IPS-NIHi7 (cell line): ENCODE measurements at regions not wholly inside any gene's neighbourhood (a gene's known extent, or its start where the extent isn't known, plus 50 kb on each side); places are given as distances from the start of the nearest gene placed in this dataset.

Experiments used
- DNase-seq: peaks from one replicate; pipeline ENCODE4 v3.0.0; 2012; ENCODE audit warnings: mixed read lengths; ENCODE audit errors: extremely low spot score

- peak; percentile 14 for DNase-seq
Observed at GRCh38 chr12:92363295-92364146, 217.9 kb upstream of the BTG1 start.

GRCh38 chr12:92362785-92363184, 217.1 kb upstream of the BTG1 start:
- no peak for DNase-seq

- DNase-seq: no peak
Observed at GRCh38 chr12:92362126-92362525, 216.5 kb upstream of the BTG1 start.

DNA sequence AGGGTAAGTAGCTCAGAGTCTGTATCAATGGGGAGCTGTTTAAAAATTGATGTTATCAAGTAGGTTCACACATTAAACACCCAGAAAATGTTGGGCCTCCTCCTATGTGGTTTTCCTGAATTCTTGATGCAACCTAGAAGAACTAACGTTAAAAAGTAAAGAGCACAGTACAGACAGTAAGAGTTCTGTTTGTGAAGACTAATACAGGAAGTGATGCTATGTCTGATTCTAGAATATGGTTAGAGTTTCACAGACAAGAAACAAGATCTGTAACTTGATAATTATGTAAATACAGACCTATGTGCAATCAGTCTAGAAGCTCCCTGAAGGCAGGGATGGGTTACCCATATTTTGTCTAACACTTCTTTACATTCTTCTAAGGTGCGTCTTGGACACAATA, 214.9 kb upstream of the BTG1 start:
- DNase-seq: no peak

- DNase-seq: no peak
Observed at GRCh38 chr12:92359581-92360209, 214.0 kb upstream of the BTG1 start.

DNA sequence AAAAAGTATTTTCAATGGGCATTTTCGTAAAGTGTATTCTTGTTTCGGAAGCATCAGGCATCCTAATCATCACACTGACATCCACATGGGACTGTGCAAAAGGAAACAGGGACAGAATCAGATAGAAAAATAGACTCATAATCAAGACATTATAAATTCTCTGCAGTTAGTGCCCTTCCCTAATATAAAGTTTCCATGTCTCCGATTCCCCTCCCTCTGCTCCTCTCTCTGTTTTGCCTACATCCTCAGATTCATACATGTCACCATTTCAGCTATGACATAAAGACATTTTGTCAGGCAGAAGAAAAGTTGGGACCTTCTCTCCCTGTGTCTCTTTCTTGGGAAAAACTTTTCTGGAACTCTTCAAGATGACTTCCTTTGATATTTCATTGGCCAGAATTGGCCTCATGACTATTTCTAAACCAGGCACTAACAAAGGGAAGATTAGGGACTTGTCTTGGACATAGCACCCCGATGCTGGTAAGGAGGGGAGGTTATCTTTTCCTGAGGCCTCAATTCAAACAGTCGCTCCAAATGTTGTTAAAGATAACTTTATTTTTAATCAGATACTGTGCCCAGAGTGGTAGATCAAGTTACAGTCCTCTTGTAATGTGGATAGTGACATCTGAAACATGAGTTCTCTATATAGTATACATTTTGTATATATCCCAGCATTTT, 212.1 kb upstream of the BTG1 start:
- DNase-seq: no peak

DNA sequence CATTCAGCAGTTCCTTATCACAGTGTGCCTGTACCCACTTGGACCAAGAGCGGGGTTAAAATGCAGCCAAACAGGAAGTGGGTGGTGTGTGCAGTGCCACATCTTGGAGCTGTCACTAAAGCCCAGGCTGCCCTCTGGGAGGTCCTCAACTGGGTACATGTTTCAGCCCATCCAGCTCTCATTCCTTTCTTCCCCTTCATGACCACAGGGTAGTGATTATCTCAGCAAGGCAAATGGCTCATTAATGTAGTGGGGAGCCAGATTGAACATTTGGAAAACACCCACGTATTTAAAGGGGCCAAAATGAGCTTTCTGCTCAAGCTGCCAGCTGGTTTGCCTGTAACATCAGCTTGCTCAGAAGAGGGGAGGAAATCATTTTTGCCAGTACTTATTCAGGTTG, 210.8 kb upstream of the BTG1 start:
- DNase-seq: no peak

- no peak for DNase-seq
Observed at GRCh38 chr12:92349635-92350034, 204.0 kb upstream of the BTG1 start.

DNA sequence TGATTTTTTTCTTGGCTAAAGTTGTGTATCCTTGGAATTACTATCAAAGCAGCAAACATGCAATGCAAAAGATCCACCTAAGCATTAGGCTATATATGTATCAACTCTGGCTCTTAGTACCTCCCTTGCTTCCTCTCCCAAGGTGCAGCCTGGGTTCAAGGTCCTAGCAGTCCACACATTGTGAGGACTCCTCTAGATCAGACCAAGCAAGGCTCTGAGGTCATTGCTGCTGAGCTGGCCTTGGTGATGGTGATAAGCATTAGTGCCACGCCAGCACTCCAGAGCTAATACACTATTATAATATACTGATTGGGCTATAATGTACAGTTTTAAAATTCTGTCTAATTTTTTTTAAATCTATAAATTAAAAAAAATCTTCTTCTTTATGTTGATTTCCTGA, 196.9 kb upstream of the BTG1 start:
- DNase-seq: no peak

GRCh38 chr12:92341065-92341668, 195.5 kb upstream of the BTG1 start:
- DNase-seq: no peak

DNA sequence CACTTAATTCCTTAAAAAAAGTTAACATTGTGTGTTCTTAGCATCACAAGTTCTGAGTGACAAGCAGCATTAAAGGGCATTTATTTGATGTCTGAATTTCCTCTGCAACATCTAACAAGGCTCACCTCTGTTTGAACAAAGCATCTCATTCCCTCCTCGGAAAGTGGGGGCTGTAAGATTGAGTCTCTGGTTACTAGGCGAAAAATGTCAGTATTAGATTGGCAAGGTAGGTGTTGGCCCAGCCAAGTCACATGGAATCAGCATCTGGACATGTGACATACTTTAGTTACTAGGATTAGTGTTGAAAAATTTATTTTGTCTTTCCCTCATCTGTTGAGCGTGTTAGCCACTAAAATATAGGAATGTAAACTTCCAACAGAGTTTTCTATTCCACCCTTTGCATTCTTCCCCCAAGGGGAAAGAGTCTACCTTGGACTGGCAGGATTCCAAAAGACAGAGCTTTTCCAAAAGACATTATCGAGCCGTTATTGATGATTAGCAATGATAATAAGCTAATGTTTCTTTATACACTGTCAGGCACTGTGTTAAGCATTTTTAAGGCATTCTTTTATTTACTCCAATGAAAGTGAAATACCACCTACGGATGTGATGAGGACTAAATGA, 194.9 kb upstream of the BTG1 start:
- DNase-seq: no peak

DNA sequence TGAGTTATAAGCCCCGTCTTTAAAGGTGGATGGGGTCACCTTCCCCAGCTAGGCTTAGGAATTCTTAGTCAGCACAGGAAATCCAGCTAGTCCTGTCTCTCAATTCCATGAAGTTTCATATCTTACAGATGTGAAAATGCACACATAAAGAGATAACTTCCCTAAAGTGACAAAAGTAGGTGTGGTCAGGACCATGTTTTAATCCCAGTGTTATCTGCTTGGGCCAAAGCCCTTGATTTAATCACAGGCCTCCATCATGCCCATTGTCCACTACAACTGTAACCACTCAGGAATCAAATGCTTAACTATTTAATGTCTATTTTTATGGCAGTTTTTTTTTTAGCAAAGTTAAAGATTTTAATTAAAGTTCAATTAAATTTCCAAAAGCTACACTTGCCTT, 194.4 kb upstream of the BTG1 start:
- DNase-seq: no peak

GRCh38 chr12:92339198-92339821, 193.7 kb upstream of the BTG1 start:
- no peak for DNase-seq

GRCh38 chr12:92338671-92339070, 193.0 kb upstream of the BTG1 start:
- no peak for DNase-seq

DNA sequence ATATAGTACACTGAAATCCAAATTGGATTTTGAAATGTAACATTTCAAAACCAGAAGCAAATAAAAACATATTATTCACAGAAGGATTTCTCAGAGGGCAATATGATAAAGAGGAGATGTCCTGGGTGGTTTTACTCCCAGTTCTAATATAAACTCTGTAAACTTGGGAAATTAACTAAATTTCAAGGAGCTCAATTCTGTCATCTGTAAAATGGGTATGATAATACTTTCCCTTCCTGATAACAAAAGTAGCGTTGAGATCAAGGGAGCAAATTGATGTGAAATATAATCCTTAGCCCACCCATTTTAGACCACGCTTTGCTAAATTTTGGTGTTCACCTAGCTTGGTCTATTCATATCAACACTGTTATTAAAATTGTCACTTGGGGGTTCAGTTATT, 192.5 kb upstream of the BTG1 start:
- DNase-seq: no peak

DNA sequence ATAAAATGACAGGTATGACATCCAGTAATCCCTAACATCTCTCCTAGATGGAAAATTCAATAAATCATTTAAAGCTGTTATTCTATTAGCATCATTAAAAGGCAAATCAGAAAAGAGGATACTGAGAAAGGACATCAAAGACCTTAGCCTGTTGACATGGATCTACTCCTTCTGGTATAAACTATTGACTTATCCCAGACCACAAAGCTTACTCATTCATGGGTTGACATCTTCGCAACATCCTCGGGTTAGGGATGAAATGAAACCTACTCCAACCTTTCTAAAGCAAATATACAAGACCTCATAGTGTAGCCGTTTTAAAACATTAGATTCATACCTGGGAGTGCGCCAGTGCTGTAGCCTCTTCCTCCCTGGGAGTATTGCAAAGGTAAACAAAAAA, 191.5 kb upstream of the BTG1 start:
- no peak for DNase-seq

DNA sequence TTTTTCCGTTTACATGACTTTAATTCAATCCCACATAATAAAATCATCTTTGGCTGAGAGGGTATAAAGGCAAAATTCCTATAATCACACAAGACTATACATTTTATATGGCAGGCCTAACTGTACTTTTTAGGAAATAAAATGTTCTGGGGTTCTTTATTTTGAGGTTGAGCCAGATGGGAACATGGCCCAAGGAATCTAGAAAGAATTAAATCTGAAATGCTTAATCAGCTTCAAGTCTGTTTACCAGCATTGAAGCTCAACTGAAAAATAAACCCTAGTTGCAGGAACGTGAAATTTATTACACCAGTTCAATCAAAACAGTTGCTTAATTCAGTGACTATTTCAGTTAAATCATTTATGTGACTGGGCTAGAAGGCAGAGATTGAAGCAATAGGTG, 191.0 kb upstream of the BTG1 start:
- no peak for DNase-seq

DNA sequence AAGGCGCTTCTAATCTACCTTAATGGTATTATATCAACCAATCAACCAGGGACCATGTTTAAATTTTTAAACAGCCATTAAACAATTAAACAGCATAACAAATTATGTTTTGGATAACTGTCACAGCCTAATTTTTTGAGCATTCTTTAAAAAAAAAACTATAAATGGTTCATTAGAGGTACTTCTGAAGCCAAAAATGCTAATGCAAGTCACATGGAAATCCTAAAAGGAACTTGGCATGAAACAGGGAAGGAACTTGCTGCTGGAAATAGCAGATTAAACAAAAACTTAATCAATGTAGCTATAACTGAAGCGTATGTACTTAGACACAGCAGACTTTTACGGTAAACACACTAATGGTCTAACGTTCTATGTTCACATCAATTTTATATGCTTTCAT, 190.2 kb upstream of the BTG1 start:
- DNase-seq: no peak

DNA sequence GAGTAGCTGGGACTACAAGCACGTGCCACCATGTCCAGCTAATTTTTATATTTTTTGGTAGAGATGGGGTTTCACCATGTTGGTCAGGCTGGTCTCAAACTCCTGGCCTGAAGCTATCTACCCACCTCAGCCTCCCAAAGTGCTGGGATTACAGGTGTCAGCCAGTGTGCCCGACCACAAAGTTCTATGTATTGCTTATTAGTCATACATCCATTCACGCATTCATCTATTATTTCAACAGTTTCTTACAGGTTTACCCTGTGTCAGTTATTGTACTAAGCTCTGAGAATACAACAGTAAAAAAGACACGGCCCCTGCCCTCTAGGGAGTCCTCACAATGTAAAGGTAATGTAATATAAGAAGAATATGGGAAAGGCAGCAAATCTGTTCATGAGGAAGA, 188.9 kb upstream of the BTG1 start:
- DNase-seq: no peak

GRCh38 chr12:92332552-92332951, 186.9 kb upstream of the BTG1 start:
- DNase-seq: no peak

DNA sequence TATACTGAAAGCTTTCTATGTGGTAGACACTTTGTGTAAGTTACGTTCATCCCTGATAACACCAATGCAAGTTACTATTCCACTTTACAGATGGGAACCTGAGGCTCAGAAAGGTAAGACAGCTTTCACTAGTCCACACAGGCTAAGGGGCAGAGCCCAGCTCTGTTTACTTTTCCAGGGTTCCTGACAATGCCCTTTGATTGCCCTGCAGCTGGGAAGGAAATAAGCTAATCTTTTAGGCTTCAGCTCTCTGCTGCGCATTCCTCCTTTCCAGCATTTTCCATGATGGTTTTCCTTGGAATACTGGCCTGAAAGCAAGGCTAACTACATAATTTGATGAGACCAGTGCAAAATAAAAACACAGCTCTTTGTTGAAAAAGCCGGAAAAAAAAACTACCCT, 185.7 kb upstream of the BTG1 start:
- peak; percentile 20 for DNase-seq

DNA sequence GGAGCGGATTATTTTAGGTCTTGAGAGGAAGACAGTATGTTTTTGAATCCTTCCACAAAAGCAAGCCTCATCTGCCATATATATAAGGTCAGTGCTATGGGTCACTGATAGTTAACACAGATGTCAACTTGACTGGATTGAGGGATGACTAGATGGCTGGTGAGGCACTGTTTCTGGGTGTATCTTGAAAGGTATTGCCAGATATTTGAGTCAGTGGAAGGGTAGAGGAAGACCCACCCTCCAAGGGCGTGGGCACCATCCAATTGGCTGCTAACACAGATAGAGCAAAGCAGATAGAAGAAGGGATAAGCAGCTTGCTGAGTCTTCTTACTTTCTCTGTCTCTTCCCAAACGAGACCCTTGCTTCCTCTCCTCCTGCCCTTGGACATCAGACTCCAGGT, 185.0 kb upstream of the BTG1 start:
- no peak for DNase-seq
